AG04450 (cell line): ENCODE measurements at regions not wholly inside any gene's neighbourhood (a gene's known extent, or its start where the extent isn't known, plus 50 kb on each side); places are given as distances from the start of the nearest gene placed in this dataset.

Experiments used
- CTCF ChIA-PET: fragments of 300-600, 350-600 bp; formaldehyde crosslinking; extraction: SDS; loops from one replicate; lab custom pipeline; 2022; ENCODE audit warnings: antibody characterized with exemption, inconsistent platforms; lab: Charles Lee
- POLR2A ChIA-PET: fragments of 350-600 bp; formaldehyde crosslinking; extraction: SDS; loops from one replicate; lab custom pipeline; 2021; ENCODE audit warnings: antibody characterized with exemption, inconsistent platforms; lab: Yijun Ruan, JAX
- DNase-seq: peaks from one replicate; pipeline ENCODE4 v3.0.0-alpha.2; 2011; ENCODE audit warnings: low read depth, low spot score
- H3K27ac ChIP-seq: one replicate; pipeline ENCODE4 v1.5.1; 2012; ENCODE audit warnings: low read depth, low read length, control low read depth
- H3K27me3 ChIP-seq: one replicate; pipeline ENCODE4 v1.6.0; 2012; ENCODE audit warnings: low read length; ENCODE audit not compliant: control insufficient read depth, insufficient read depth
- H3K4me3 ChIP-seq: 2 replicates; pipeline ENCODE4 v1.5.1; 2011; ENCODE audit warnings: mild to moderate bottlenecking, low read depth, low read length, control low read depth
- H3K9me3 ChIP-seq: 2 replicates; pipeline ENCODE4 v1.5.1; 2012; ENCODE audit warnings: low read length; ENCODE audit not compliant: control insufficient read depth, insufficient read depth
- CTCF ChIP-seq: IDR thresholded peaks from 2 replicates; pipeline ENCODE4 v1.5.1; 2011; ENCODE audit warnings: low read depth, low read length, control low read depth, inconsistent platforms

GRCh38 chr12:3365463-3366411 is 125.3 kb upstream of the PRMT8 start:
- Histone ChIP-seq H3K27me3 (peaks cover 50% of the 10 kb centered on the region), H3K27ac (no peak overlapping the region), H3K4me3 (no peak overlapping the region), H3K9me3 (no peaks in the 10 kb centered on the region)
- CTCF ChIA-PET: interaction anchor here (0.6 kb wide), 1 partner anchor 94 kb away, joined by 3 read pairs; no protein-coding TSS in a partner anchor
- DNase-seq: no peak
- no peak for TF ChIP-seq CTCF
- POLR2A ChIA-PET: no interaction called here

DNA sequence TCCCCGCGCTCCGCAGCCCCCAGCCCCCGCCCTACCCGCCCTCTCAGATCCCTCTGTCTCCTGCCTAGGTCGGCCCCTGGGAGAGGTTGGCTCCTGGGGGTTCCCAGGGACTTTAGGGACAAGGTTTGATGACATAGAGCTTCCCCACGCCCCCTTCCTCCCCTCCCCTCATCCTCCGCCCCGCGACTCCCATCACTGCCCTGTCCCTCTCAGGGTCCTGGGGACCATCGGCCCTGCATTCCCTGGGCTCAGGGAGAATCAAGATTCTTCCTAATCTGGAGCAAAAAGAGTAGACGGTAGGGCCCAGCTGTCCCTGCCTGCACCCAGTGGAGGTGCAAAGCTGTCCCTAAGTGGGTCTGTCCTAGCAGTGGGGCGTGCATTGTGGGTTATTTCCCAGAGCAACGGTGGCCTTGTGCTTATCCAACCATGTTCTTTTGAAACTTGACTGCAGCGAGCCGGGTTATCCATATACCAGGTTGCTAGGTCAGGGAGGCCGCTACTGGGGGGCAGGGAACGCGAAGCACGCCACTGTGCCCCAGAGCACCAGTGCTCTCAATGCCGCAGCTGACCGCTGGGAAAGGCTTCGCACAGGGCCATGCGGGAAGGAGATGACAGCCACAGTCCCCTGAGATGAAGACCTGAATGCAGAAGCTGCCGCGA is 124.4 kb upstream of the PRMT8 start:
- no peak for TF ChIP-seq CTCF
- Histone ChIP-seq H3K27me3 (peaks cover 55% of the 10 kb centered on the region), H3K4me3 (no peak overlapping the region), H3K9me3 (no peaks in the 10 kb centered on the region), H3K27ac (no peak overlapping the region)
- ChIA-PET CTCF (interaction anchor here (0.6 kb wide), 1 partner anchor 95 kb away, joined by 3 read pairs; no protein-coding TSS in a partner anchor), POLR2A (no interaction called here)
- no peak for DNase-seq

GRCh38 chr12:3367750-3368444 is 123.1 kb upstream of the PRMT8 start:
- no peak overlapping the region for H3K4me3 ChIP-seq
- ChIA-PET CTCF (interaction anchor here (0.6 kb wide), 1 partner anchor 99 kb away, joined by 5 read pairs; no protein-coding TSS in a partner anchor), POLR2A (no interaction called here)
- H3K27me3 ChIP-seq: peaks cover 55% of the 10 kb centered on the region
- H3K27ac ChIP-seq: no peak overlapping the region
- H3K9me3 ChIP-seq: no peaks in the 10 kb centered on the region
- no peak for DNase-seq
- TF ChIP-seq CTCF: no peak

DNA sequence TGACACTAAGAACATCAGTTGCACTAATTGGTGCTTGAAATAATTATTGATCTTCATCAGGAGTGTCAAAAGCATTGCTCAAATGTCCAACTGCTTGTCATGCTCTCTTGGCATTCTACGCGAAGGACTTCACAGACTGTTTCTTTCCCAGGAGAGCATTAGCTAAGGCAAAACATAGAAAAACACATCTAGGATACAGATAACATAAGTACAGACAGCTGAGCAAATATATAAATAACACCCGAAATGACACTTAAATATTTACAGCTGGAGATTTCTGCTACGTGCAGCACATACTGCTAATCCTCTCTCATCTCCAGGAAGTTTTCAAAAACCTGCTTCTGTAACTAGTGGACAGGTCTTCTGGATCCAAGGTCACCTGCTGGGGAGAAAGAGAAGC is 120.0 kb upstream of the PRMT8 start:
- no peak overlapping the region for H3K27ac ChIP-seq
- ChIA-PET POLR2A (no interaction called here), CTCF (no interaction called here)
- TF ChIP-seq CTCF: no peak
- H3K27me3 ChIP-seq: peaks cover 37% of the 10 kb centered on the region
- H3K4me3 ChIP-seq: no peak overlapping the region
- H3K9me3 ChIP-seq: no peaks in the 10 kb centered on the region
- no peak for DNase-seq
